NCI-H1048 (cell line): ENCODE measurements at regions not wholly inside any gene's neighbourhood (a gene's known extent, or its start where the extent isn't known, plus 50 kb on each side); places are given as distances from the start of the nearest gene placed in this dataset.

Experiments
- DNase-seq: peaks from one replicate; lab custom pipeline; 2025; lab: John Stamatoyannopoulos, UW

DNA sequence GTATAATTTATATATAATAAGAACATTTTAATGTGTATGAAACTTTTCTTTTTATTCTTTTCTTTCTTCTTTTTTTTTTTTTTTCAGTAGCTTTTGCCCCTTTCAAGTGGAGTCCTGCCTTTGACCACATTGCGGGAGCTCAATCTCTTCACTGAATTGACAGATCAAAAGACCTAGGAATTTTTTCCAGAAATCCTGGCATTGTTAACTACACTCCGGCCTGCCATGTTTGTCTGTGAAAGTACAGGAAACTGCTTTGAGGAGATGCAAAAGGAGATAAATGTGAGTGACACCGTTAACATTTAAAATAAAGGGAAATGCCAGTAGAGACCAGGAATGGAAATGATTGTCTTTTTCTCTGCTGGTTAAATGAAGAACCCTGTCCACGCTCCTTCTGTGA is 159.3 kb upstream of the VCX3A start:
- DNase-seq, result no peak

DNA sequence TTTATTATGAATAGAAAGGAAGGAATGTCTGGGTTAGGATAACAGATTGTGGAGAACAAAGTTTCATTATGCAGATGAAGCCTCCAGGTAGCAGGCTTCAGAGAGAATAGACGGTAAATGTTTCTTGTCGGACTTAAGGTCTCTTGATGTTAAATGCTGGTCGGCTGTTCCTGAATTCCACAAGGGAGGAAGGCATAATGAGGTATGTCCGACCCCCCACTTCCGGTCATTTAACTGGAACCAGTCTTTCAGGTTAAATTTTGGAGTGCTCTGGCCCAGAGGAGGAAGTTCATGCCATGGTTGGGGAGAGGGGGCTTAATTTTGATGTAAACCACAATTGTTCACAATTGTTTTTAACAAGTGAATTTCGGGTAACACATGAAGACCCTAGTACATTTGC is 158.1 kb upstream of the VCX3A start:
- DNase-seq, result no peak

DNA sequence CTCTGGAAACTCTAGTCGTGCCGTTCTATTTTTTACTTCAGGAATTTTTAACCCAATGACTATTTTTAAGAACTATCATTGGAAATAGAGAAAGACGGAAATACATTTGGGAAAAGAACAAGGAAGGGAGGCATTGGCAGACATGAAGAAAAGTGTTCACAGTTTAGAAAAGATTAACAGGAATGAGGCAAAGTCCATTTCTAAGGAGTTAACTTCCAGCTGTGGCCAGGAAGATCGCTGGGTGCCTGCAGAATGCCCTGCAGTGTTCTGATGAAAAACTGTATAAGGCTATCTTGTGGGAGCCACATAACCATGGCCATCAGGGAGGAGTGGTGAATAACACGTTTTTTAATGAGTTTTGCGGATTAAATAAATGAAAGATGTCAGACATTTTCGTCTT is 150.6 kb upstream of the VCX3A start:
- no peak for DNase-seq

GRCh38 chrX:6683353-6683752 is 148.4 kb upstream of the VCX3A start:
- DNase-seq, result no peak

- DNase-seq, result no peak
Measured at GRCh38 chrX:6681521-6682145, 146.7 kb upstream of the VCX3A start.

GRCh38 chrX:6679988-6680387 is 145.1 kb upstream of the VCX3A start:
- no peak for DNase-seq

DNA sequence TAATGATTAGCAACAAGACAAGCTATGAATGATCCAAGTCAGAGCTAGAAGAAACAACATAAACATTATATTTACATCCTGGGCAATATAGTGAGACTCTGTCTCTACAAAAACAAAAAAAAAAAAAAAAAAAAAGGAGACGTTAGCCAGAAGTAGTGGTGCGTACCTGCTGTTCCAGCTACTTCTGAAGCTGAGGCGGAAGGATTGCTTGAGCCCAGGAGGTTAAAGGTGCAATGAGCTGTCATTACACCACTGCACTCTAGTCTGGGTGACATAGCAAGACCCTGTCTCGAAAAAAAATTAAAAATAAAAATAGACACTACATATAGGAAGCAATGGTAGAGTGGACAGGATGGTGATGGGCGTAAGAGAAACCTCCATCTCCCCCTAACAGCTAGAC is 144.6 kb upstream of the VCX3A start:
- DNase-seq, result no peak

GRCh38 chrX:6678313-6678712 is 143.4 kb upstream of the VCX3A start:
- DNase-seq, result no peak

- no peak for DNase-seq
Measured at GRCh38 chrX:6674734-6675133, 139.8 kb upstream of the VCX3A start.

- no peak for DNase-seq
Measured at GRCh38 chrX:6667048-6667768, 132.3 kb upstream of the VCX3A start.

DNA sequence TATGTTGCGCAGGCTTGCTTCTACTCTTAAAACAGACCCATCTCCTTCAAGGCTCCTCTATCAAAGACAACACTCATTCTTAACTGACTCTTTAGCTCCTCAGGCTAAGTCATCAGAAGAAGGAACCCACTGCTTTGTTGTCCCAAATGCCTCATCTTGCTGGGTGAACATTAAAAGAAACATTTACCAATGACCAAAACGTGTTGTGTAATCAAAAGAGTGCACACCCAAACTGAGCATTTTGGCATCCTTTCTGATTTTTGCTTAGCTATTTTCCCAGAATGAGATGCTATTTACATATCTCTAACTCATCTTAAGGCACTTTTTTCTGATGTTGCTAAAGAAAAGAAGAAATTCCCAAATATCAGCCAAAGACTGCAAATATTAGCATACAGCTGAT is 131.7 kb upstream of the VCX3A start:
- no peak for DNase-seq

- DNase-seq, result no peak
Measured at GRCh38 chrX:6661736-6662135, 126.8 kb upstream of the VCX3A start.

- no peak for DNase-seq
Measured at GRCh38 chrX:6660567-6661264, 125.8 kb upstream of the VCX3A start.

DNA sequence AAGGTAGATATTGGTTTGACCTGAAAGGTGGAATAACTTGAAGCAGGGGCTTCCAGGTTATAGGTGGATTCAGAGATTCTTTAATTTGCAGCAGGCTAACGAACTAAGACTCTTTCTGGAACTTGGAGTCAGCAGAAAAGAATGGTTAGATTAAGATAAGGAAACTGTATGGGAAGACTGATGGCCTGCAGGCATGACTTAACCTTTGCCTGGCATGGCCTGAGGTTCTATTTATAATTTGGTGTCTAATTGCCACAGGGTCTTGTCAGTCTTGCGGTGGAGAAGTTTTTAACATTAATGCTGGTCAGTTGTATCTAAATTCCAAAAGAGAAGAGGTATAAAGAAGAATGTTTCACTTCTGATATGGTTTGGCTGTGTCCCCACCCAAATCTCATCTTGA is 110.3 kb upstream of the VCX3A start:
- no peak for DNase-seq

GRCh38 chrX:6644411-6644810 is 109.5 kb upstream of the VCX3A start:
- no peak for DNase-seq

- DNase-seq, result no peak
Measured at GRCh38 chrX:6640727-6641126, 105.8 kb upstream of the VCX3A start.

GRCh38 chrX:6614506-6614905 is 79.6 kb upstream of the VCX3A start:
- DNase-seq, result no peak

- no peak for DNase-seq
Measured at GRCh38 chrX:6599230-6599860, 64.4 kb upstream of the VCX3A start.
